H1 (cell line): ENCODE measurements at regions not wholly inside any gene's neighbourhood (a gene's known extent, or its start where the extent isn't known, plus 50 kb on each side); places are given as distances from the start of the nearest gene placed in this dataset.

Experiments used
- BACH1 ChIP-seq: IDR thresholded peaks from 2 replicates; pipeline ENCODE4 v1.6.1; 2012; ENCODE audit warnings: low read length, improper control_type of control experiment
- BCL11A ChIP-seq, 2 experiments: IDR thresholded peaks; one replicate each; pipeline ENCODE4 v1.6.1; 2011; ENCODE audit warnings: low read depth in 2 of 2, low read length in 2 of 2, mild to moderate bottlenecking in 2 of 2
- GTF2F1 ChIP-seq: IDR thresholded peaks from 2 replicates; pipeline ENCODE4 v1.6.1; 2012; ENCODE audit warnings: low read depth, low read length, improper control_type of control experiment, borderline replicate concordance
- RBBP5 ChIP-seq: IDR thresholded peaks from 2 replicates; pipeline ENCODE4 v1.7.1; 2012; ENCODE audit warnings: low read depth, mild to moderate bottlenecking, inconsistent platforms, low read length, moderate library complexity, borderline replicate concordance
- TAF1 ChIP-seq: IDR thresholded peaks from 2 replicates; pipeline ENCODE4 v1.6.1; 2011; ENCODE audit warnings: mild to moderate bottlenecking, low read depth, low read length
- TF ChIP-seq, protein P1 (sequence below): IDR thresholded peaks from 2 replicates; pipeline ENCODE4 v1.6.1; 2012; ENCODE audit warnings: inconsistent platforms

DNA sequence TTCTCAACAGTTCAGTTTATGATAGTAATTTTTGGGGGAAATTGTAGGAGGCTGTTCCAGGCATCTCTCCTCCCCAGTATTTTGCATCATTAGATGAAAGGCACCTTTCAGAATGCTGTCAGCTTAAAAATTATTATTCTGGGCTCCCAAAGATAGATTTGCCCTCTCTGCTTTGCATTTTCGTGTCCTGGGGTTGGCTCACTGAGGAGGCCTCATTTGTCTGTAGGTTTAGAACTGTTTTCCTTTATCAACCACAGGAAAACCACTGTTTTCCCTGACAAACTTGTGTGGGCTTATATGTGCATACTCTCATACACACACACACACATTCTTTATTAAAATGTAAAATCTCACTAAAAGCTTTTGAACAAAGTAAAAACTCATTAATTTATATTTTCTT is 197.2 kb upstream of the VCX3A start (continued):
- TF ChIP-seq RBBP5 (no peak), BACH1 (no peak), GTF2F1 (no peak), BCL11A (IDR thresholded peaks at IDR 0.05; ENCODE audit: low read depth in 2 of 2, low read length in 2 of 2) (no peak), TAF1 (no peak)
- TF ChIP-seq, protein P1, sequence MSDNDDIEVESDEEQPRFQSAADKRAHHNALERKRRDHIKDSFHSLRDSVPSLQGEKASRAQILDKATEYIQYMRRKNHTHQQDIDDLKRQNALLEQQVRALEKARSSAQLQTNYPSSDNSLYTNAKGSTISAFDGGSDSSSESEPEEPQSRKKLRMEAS, result no peak
